Gastrocnemius medialis (tissue), 4 donors: ENCODE measurements at regions not wholly inside any gene's neighbourhood (a gene's known extent, or its start where the extent isn't known, plus 50 kb on each side); places are given as distances from the start of the nearest gene placed in this dataset.

ENCODE experiments used
- ATAC-seq, 2 donors: fragments of 150-250 bp; one replicate each; pipeline ENCODE4 v1.9.1; 2016
- DNase-seq, 2 donors: peaks; one replicate each; pipeline ENCODE4 v3.0.0-alpha.2; 2019
- H3K27ac ChIP-seq, 4 donors: fragments of 200-600 bp; sonication (generic); 1 replicate in 1 of 4; 2 replicates in 3 of 4; pipeline ENCODE4 v1.5.1; 2016 to 2018; ENCODE audit warnings: mild to moderate bottlenecking in 2 of 4, moderate library complexity in 1 of 4
- H3K27me3 ChIP-seq, 3 donors: fragments of 200-600 bp; sonication (generic) in 2 of 3; 1 replicate in 1 of 3; 2 replicates in 2 of 3; pipeline versions ENCODE4 v1.5.1 to v1.6.0; 2016 to 2019; ENCODE audit warnings: mild to moderate bottlenecking in 1 of 3, moderate library complexity in 1 of 3
- H3K36me3 ChIP-seq, 2 donors: fragments of 200-600 bp; sonication (generic) in 1 of 2; one replicate each; pipeline ENCODE4 v1.5.1; 2017 to 2018
- H3K4me1 ChIP-seq, 2 donors: fragments of 200-600 bp; sonication (generic) in 1 of 2; one replicate each; pipeline ENCODE4 v1.5.1; 2016 to 2017; ENCODE audit warnings: mild to moderate bottlenecking in 2 of 2
- H3K4me3 ChIP-seq, 4 donors: fragments of 200-600 bp; sonication (generic) in 3 of 4; 1 replicate in 1 of 4; 2 replicates in 3 of 4; pipeline ENCODE4 v1.5.1; 2016 to 2019; ENCODE audit warnings: mild to moderate bottlenecking in 2 of 4
- H3K9me3 ChIP-seq, 3 donors: fragments of 200-600 bp; sonication (generic) in 2 of 3; 1 replicate in 1 of 3; 2 replicates in 2 of 3; pipeline ENCODE4 v1.5.1; 2016 to 2019
- CTCF ChIP-seq, 5 experiments: fragments of 450-650 bp in 3 of 5; fragments of 200-600 bp in 2 of 5; sonication (generic) in 2 of 5; IDR thresholded peaks in 4 of 5; conservative IDR thresholded peaks in 1 of 5; 1 replicate in 4 of 5; 2 replicates in 1 of 5; pipeline ENCODE4 v1.5.1; 2016 to 2019; ENCODE audit warnings: antibody characterized with exemption in 5 of 5, mild to moderate bottlenecking in 3 of 5, moderate library complexity in 3 of 5
- POLR2A ChIP-seq, 2 donors: fragments of 450-650 bp; IDR thresholded peaks; one replicate each; pipeline ENCODE4 v1.6.1; 2017; ENCODE audit warnings: antibody characterized with exemption in 2 of 2, mild to moderate bottlenecking in 2 of 2, moderate library complexity in 2 of 2
- in situ Hi-C, 4 donors: fragments of 200-750 bp; cut with MboI; loops; one replicate each; pipeline versions ENCODE4 v1.15.0 to v1.8.0; 2017; ENCODE audit warnings: low sequenced_read_pairs in 4 of 4
- intact Hi-C: fragments of 100-400 bp; cut with DNase I; formaldehyde crosslinking; loops from one replicate; pipeline ENCODE4 v1.15.1; 2023; ENCODE audit warnings: low total_unique reads

GRCh38 chr6:159535656-159536350 lies 157.2 kb downstream of the SOD2 start:
- H3K27ac ChIP-seq, result no peak overlapping the region
- TF ChIP-seq CTCF (IDR thresholded peaks at IDR 0.05 in 4 of 5, conservative IDR thresholded peaks at IDR 0.05 in 1 of 5), result no peak
- TF ChIP-seq POLR2A (IDR thresholded peaks at IDR 0.05), result no peak
- intact Hi-C loops, result loop anchor here (10.0 kb wide), 1 partner anchor 881 kb away; the partner anchor contains the start of gene SYTL3
- H3K27me3 ChIP-seq, result no peaks in the 10 kb centered on the region
- no peaks in the 10 kb centered on the region for H3K9me3 ChIP-seq
- in situ Hi-C loops, result no loop called here
- no peak overlapping the region for H3K4me3 ChIP-seq
- no peaks in the 10 kb centered on the region for H3K36me3 ChIP-seq
- DNase-seq, result no peak
- ATAC-seq, result peak in 1 of 2 donors; percentile 21
- no peaks in the 10 kb centered on the region for H3K4me1 ChIP-seq

- ATAC-seq (no peak), DNase-seq (no peak)
- Histone ChIP-seq H3K4me1 (no peaks in the 10 kb centered on the region), H3K27ac (no peak overlapping the region), H3K4me3 (no peak overlapping the region), H3K27me3 (no peaks in the 10 kb centered on the region), H3K9me3 (no peaks in the 10 kb centered on the region), H3K36me3 (no peaks in the 10 kb centered on the region)
- intact Hi-C loops, result loop anchor here (10.0 kb wide), 1 partner anchor 879 kb away; the partner anchor contains the start of gene SYTL3
- in situ Hi-C loops, result no loop called here
- TF ChIP-seq CTCF (IDR thresholded peaks at IDR 0.05 in 4 of 5, conservative IDR thresholded peaks at IDR 0.05 in 1 of 5) (no peak), POLR2A (IDR thresholded peaks at IDR 0.05) (no peak)
Measured at GRCh38 chr6:159533568-159533967, 159.5 kb downstream of the SOD2 start.

GRCh38 chr6:159533016-159533415 lies 160.0 kb downstream of the SOD2 start:
- Histone ChIP-seq H3K9me3 (no peaks in the 10 kb centered on the region), H3K27ac (no peak overlapping the region), H3K4me3 (no peak overlapping the region), H3K36me3 (no peaks in the 10 kb centered on the region), H3K27me3 (no peaks in the 10 kb centered on the region), H3K4me1 (no peaks in the 10 kb centered on the region)
- no peak for ATAC-seq
- intact Hi-C loops, result loop anchor here (10.0 kb wide), 1 partner anchor 878 kb away; the partner anchor contains the start of gene SYTL3
- TF ChIP-seq CTCF (IDR thresholded peaks at IDR 0.05 in 4 of 5, conservative IDR thresholded peaks at IDR 0.05 in 1 of 5), result no peak
- TF ChIP-seq POLR2A (IDR thresholded peaks at IDR 0.05), result no peak
- in situ Hi-C loops, result no loop called here
- DNase-seq, result no peak

- no peaks in the 10 kb centered on the region for H3K27me3 ChIP-seq
- H3K9me3 ChIP-seq, result no peaks in the 10 kb centered on the region
- ATAC-seq (no peak), DNase-seq (no peak)
- intact Hi-C loops, result loop anchor here (10.0 kb wide), 1 partner anchor 877 kb away; the partner anchor contains the start of gene SYTL3
- H3K36me3 ChIP-seq, result no peaks in the 10 kb centered on the region
- no peak for TF ChIP-seq CTCF (IDR thresholded peaks at IDR 0.05 in 4 of 5, conservative IDR thresholded peaks at IDR 0.05 in 1 of 5)
- TF ChIP-seq POLR2A (IDR thresholded peaks at IDR 0.05), result no peak
- H3K4me3 ChIP-seq, result no peak overlapping the region
- no peaks in the 10 kb centered on the region for H3K4me1 ChIP-seq
- H3K27ac ChIP-seq, result no peak overlapping the region
- in situ Hi-C loops, result no loop called here
Measured at GRCh38 chr6:159532155-159532554, 160.9 kb downstream of the SOD2 start.
